NCI-H226 (cell line): ENCODE measurements at regions not wholly inside any gene's neighbourhood (a gene's known extent, or its start where the extent isn't known, plus 50 kb on each side); places are given as distances from the start of the nearest gene placed in this dataset.
"Not testable (repeated sequence)": the region's sequence is repeated elsewhere in the genome, so short reads cannot be mapped to it uniquely, and the experiment has no call there.

Source experiments
- DNase-seq: peaks from one replicate; pipeline ENCODE4 v3.0.0-alpha.2; 2015

DNA sequence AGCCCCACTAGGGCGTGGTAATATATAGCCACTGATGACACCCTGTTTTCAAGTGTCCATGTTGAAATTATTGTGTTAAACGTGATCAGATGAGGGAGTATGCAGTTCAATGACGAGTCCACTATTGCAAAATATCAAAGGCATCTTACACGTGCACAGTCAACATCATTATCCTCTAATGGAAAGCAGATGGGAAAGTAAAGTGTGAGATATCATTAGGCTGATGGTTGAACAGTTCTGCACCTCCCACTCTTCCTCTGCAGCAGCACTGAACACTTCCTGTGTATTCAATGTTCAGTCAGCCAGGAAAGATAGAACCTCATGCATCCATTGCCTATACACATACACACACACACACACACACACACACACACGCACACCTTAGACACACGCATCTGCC is 431.8 kb upstream of the CCDC54 start:
- no peak for DNase-seq

DNA sequence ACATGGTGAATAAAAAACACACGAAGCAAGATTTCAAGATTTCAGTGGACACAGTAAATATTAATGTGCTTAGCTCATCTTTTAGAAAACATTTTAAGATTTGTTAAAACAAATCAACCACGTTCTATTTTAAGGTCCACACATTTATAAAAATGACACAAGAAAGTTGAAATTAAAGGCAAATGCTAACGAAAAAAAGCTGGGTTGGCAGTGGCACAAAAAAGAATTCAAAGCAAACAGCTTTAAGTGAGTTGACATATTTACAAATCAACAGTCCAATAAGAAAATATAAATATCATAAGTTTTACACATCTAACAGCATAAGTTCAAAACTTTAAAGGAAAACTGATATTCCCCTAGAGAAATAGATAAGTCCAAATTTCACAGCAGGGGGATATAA is 430.4 kb upstream of the CCDC54 start:
- no peak for DNase-seq

DNA sequence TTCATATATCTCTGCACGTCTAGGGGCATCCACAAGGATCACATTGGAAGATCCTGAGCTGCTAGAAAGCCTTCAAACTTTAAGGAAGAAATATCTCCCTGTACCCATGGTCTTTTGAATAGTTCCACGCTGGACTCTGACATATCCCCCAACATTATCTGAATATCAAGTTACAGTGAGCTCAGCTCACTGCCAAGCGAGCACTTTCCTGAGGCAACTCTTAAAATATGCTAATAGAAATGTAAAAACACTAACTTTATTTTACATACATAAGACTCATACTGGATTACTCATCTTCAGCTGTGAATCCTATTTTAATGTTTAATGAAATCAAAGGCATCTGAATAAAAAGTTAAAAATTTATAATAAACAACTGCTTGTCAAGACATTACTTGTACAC is 420.2 kb upstream of the CCDC54 start:
- no peak for DNase-seq

DNA sequence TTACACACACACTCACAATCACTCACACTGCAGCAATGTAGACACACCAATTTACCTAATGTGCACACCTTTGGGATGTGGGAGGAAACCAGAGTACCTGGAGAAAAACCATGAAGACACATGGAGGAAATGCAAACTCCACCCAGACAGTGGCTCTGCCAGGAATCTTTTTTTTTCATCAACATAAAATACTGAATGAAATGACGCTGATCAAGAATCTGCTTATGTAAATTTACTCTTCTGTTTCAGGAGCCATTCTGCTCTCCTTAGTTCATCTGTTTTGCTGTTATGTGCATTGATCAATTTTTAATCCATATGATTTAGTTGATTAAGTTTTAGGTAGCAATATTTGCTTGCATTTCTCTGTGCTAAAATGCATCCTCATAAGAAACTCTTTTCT is 414.2 kb upstream of the CCDC54 start:
- no peak for DNase-seq

DNA sequence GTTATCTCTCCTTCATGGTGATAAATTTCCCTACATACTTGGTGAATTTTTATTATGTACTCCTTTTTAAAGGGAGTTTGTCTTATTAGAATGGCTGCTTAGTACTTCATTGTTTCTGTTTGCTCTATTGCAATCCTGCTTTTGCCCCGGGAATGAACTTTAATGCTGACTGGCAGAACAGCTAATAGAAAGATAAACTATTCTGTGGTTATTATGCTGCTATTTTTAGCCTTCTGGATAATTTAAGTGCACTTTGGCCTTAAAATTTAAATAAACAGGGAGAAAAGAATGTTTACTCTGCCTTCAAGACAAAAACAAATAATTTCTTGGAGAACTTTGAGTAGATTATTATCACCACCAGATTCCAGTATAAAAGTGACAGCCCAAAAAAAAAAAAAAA is 413.8 kb upstream of the CCDC54 start:
- no peak for DNase-seq

DNA sequence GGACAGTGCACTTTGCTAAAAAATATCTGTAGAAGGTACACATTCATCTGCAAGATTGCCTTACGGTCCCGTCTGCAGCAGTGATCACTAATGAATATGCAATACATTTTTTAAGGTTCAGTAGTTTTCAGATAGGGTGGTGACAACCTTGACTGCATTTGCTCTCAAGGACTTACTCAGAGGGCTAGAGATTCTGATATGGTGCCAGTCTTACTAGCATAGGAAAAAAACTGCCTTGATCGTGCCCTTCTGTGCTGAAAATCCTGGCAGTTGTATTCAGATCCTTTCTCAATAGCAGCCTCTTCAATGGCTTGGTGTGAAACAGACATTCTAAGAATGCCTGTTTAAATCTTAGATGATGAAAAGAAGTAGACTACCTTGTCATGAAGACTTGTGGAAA is 411.9 kb upstream of the CCDC54 start:
- DNase-seq: no peak

DNA sequence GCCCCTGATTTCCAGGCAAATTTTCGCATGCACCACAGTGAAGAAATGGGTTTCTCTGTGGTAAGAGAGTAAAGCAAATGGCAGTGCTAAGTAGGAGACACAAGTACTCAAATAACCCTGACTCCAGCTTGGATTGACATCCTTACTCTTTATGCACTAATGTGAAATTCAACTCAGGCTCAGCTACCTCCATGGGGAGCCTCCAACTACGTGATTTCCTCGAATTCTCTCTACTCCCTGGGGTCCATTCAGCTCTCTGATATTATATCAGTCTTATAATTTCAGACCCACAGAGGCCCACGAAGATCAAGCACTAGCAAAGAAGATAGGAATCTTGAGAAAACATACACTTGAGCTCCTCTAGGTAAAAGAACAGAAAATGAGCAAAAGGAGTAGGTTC is 407.6 kb upstream of the CCDC54 start:
- no peak for DNase-seq

DNA sequence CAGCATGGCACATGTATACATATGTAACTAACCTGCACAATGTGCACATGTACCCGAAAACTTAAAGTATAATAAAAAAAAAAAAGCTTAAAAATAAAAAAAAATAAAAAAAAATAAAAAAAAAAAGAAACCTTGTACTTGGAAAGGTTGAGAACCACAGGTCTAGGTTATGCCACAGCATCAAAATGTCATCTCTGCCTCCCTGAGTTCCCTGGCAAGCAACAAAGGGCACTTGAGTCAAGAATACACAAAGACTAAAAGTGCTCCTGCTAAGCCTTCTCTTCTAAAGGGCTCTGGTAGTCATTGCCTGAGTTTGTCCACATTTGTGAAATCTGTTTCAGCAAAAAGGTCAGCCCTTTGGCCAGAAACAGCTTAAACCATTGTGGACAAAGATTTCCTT is 395.8 kb upstream of the CCDC54 start:
- no peak for DNase-seq

DNA sequence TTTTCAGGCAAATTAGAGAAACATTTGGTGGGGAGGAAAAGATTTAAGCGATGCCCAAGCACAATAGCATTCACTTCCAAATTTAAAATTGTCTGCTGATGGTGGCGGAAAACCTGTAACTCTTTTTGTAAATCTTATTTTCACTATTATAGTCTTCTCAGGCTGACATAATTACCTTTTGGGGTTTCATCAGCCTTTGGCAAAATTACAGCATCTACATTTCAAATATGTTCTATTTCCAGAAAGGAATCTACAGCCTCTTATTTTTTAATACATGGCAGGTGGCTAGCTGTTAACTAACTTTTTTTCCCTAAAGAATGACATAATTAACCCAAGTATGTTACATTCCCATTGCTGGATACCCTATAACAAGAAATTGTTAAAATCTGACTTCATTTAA is 391.5 kb upstream of the CCDC54 start:
- no peak for DNase-seq

DNA sequence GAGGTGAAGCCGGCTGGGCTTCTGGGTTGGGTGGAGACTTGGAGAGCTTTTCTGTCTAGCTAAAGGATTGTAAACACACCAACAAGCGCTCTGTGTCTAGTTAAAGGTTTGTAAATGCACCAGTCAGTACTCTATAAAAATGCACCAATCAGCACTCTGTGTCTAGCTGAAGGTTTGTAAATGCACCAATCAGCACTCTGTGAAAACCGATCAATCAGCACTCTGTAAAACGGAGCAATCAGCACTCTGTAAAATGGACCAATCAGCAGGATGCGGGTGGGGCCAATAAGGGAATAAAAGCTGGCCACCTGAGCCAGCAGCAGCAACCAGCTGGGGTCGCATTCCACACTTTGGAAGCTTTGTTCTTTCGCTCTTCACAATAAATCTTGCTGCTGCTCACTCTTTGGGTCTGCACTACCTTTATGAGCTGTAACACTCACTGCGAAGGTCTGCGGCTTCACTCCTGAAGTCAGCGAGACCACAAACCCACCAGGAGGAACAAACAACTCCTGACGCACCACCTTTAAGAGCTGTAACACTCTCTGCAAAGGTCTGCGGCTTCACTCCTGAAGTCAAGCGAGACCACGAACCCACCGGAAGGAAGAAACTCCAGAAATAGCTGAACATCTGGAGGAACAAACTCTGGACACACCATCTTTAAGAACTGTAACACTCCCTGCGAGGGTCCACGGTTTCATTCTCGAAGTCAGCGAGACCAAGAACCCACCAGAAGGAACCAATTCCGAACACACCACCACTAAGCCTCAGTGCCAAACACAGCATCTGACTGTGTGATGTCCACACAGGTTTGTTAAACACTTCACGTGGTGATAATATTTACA is 378.2 kb upstream of the CCDC54 start:
- DNase-seq: not testable (repeated sequence)

DNA sequence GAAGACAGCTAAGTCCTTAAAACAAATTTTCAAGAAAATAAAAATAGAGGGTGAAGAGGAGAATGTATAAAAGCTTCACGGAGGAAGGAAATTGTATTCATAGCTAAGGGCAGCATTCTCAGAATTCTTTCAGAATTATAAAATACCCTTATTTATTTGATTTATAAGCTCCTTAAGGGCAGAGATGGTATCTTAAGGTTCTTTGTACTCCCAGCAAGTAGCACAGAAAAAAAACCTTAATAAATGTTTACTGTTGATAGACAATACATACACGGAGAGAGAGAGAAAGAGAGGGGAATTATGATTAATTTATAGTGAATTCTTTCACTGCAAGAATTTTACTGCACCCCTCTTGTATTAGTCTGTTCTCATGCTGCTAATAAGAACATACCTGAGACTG is 375.6 kb upstream of the CCDC54 start:
- peak; percentile 4 for DNase-seq

DNA sequence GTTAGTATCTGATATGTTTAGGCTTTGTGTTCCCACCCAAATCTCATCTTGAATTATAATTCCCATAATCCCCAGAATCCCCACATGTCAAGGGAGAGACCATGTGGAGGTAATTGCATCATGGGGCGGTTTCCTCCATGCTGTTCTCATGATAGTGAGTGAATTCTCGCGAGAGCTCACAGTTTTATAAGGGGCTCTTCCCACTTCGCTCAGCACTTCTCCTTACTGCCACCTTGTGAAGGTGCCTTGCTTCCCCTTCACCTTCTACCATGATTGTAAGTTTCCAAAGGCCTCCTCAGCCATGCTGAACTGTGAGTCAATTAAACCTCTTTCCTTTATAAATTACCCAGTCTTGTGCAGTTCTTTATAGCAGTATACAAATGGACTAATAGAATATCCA is 371.9 kb upstream of the CCDC54 start:
- not testable (repeated sequence) for DNase-seq

DNA sequence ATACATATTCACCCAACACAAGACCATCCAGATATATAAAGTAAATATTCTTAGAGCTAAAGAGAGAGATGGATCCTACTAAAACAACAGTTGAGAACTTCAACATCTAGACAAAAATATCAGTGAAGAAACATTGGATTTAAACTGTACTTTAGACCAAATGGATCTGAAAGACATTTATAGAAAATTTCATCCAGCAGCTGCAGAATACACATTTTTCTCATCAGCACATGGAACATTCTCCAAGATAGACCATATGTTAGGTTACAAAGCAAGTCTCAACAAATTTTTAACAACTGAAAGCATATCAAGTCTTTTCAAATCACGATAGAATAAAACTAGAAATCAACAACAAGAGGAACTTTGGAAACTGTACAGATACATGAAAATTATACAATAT is 369.0 kb upstream of the CCDC54 start:
- DNase-seq: no peak

DNA sequence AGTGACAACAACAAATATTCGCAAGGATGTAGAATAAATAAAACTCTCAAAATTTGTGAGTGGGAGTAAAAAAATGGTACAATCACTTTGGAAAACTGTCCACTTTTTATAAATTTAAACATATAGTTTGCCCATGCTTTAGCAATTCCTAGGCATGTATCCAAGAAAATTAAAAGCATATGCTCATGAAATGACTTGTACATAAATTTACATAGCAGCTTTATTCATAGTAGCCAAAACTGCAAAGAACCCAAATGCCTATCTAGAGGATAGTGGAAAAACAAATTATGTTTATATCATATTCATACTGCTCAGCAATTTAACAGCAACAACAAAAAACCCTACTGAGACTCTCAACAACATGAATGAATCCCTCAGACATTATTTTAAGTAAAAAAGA is 363.6 kb upstream of the CCDC54 start:
- DNase-seq: no peak

DNA sequence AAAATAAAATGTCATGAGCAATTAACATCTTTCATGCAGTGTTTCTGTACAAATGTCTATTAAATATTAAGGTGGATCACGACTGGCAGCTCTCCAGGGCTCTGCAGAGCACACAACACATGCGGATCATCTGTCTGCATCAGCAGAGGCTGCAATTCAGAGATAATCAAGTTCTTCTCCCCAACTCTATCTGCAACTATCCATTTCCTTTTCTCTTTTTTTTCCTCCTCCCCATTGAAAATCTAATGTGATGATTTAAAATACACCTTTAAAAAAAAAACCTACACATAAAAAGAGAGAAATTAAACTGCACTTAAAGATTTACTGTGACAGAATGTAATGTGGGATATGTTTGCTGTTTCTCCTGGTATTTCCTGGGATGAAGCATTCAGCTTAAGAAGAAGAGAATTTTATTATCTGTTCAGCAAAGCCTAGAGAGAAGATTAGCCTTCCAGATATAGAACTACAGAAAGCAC is 352.6 kb upstream of the CCDC54 start:
- DNase-seq: no peak

DNA sequence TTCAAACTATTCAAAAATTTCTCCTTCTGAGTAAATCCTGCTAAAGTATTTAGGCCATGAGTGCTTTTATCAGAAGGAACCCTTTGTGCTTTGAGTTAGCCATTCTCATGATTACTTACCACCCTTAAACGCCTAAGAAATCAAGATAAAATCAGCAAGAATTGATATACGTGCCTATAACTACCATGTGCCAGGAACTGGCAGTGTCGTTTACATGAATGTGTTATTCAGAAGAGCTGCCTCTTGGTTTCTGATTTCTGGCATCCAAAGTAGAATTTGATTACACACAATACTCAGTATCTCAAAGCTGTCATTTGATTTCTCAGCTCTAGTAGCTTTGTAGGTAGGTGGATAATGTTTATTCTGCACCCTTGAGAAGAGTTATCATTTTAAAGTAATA is 351.3 kb upstream of the CCDC54 start:
- no peak for DNase-seq

DNA sequence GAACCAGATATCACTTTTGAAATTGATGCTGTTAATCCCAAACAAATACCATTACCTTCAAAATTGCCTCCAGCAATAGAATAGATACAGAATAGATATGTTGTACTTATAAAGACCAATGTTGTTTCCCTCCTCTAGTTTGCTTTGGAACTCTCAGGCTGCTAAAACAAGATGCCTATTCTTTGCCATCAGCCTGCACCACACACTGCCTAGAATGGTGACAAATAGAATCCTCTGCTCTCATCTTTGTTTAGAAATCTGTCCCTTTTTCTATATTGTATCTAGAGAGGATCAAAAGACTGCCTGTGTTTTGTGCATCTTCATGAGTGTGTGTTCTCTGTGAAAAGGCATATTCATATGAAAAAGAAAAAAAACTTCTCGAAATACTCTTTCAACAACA is 349.2 kb upstream of the CCDC54 start:
- no peak for DNase-seq

DNA sequence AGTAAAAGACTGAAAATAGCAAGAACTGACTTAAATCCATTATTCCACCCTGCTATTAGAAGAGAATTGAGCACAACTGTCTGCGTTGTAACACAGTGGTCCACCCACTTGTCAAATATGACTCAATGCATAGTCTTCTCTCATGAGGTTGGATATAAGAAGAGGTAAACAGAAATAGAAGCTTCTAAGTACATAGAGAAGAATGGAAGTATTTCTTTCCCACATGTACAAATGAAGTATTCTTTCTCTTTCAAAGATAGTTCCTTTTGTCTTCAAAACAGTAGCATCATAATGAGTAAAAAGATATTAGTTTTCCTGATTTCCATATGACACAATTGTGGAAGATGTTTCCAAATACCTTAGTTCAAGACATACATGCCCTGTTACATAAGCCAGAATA is 348.6 kb upstream of the CCDC54 start:
- DNase-seq: no peak

DNA sequence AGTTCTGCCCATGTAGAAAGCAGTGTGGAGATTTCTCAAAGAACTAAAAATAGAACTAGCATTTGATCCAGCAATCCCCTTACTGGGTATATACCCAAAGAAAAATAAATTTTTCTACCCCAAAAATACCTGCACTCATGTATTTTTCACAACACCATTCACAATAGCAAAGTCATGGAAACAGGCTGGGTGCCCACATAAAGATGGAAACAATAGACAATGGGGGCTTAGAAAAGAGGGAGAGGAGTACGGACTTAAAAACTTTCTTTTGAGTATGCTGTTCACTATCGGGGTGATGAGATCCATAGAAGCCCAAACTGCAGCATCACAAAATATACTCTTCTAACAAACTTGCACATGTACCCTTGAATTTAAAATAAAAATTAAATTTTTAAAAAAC is 345.1 kb upstream of the CCDC54 start:
- no peak for DNase-seq

DNA sequence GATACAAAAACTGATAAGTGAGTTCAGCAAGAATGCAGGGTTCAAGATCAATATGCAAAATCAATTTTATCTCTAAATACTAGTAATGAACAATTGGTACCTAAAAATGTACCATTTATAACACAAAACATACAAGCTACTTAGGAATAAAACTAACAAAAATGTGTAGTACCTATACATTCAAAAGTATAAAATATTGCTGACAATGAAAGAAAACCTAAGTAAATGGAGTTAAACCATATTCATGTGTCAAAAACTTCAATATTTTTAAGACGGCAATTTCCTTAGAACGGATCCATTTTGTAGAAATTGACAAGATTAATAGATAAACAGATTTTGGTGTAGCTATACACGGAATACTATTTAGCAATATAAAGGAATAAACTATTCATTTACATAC is 343.1 kb upstream of the CCDC54 start:
- DNase-seq: no peak

DNA sequence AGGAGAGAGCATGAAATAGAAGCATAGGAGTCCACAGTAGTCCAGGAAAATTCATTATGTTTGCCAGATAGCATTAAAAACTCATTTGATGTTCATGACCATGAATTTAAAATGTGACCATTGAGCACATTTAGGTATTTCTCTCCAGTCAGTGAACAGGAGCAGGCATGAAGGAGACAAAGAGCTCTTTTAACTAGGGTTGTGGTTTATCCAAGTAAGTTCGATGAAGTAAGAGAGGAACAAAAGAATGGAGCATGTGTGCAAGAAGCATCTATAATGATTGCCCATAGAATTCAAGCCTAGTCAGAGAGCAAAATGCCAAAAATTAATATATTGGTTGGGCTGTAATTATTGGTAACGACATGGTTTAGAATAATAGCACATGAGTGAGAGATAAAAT is 342.1 kb upstream of the CCDC54 start:
- no peak for DNase-seq

DNA sequence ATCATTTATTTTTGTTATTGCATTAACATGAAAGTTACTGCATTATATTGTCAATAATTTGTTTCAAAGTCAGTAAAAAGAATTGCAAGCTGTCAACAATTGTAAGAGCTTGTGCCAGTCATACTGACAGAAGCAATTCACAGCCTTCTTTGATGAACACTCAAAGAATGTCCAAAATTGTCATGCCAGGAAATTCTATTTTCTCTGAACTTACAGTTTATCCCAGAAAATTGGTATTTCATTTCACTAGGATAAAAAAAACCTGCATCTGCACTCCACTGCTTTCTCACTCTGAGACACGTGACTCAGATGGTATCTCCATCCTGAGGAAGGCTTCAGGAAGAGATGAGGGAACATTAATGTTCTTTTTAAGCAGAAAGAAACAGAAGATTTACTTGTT is 332.6 kb upstream of the CCDC54 start:
- DNase-seq: no peak

DNA sequence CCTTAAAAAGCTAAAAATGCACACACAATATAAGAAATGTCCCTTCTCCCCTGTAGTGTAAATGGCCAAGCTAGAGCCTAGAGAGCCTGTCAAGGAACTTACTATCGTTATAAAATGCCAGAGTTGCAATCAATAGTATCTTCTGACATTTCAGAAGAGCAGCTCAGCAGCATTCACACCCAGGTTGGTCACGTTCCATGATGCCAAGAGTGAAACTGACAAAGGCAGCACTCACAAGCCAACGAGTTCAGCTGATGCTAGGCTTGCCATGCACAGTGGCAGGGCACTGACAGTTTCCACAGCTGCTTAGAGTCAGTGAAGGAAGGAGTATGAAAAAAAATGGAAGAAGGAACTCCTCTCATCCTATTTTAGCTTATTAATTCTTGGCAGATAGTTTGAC is 331.4 kb upstream of the CCDC54 start:
- no peak for DNase-seq

DNA sequence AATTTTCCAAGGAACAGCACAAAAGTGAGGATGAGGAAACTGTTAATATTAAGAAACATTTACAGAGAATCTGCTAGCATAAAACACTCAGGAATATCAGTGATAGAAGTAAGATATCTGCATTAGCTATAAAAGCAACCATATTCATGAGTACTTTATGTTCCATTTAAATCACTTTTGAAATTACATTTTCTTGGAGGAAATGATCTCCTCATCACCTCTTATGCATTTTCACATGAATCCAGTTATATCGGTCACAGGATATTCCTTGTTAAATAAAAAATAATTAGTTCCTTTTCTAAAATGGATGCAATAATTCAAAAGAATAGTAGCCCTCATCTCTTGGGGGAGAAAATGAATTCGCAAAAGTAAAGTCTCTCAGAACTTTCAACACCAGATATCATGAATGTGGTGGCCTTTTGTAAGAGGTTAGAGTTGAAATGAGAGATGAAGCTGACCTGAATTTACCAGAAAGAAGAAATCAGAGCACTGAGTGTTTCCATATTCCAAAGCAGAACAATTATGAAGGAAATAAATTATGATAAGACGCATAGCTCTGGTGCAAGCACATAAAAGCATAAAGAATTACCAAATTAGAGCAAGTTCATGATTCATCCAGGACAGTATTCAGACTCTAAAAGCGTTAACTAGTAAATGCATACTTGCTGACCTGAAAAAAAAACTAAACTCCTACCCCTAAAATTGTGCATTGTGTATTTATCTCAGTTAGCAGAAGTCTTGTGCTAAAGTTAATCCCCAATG is 321.9 kb upstream of the CCDC54 start:
- DNase-seq: no peak

DNA sequence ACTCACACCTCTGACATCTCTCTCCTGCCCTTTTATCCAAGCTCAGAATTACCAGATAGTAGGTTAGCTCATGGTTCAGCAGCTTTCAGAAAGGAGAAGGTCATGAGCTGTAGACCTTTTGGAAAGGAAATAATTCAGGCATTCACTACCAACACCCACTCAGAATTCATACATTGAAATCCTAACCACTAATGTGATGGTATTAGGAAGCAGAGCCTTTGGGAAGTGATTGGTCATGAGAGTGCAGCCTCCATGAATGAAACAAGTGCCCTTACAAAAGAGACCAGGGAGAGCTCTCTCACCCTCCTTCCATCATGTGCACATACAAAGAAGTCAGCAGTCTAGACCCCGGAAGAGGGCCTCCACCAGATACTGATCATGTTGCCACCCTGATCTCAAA is 315.8 kb upstream of the CCDC54 start:
- DNase-seq: no peak
